ENCODE measurements at regions not wholly inside any gene's neighbourhood (a gene's known extent, or its start where the extent isn't known, plus 50 kb on each side); places are given as distances from the start of the nearest gene placed in this dataset.

DNA sequence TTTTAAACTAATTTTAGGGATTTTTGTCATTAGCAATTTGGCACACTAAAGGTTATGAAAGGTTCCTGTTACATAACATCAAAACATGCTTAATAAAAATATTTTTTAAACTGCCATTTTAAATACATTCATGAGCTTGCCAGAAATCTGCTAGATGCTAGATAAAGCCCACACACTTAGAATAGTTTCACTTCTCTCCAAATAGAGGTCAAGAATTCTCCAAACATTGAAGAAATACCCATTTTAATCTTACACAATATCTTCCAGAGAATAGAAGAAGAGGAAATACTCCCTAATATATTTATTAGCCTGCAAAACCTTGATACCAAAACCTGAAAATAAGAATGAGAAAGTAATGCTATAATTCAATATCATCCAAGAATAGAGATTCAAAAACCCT, 247.5 kb downstream of the PTH2R start:
- H3K27me3 Mint-ChIP-seq (ENCODE audit: low read depth): no peaks in the 10 kb centered on the region
- Histone ChIP-seq H3K9ac (ENCODE audit: extremely low read depth, insufficient read length, low read length) (no peak overlapping the region), H2AFZ (ENCODE audit: low read length) (no peak overlapping the region), H4K8ac (replicated peaks; ENCODE audit: insufficient read length, low read depth, low read length) (no peak overlapping the region), H4K5ac (ENCODE audit: insufficient read length, low read depth, low read length) (no peak overlapping the region), H4K91ac (ENCODE audit: insufficient read length, low read depth, low read length) (no peak overlapping the region), H3K27ac (ENCODE audit: insufficient read length, low read depth, low read length) (no peak overlapping the region), H3K9me3 (ENCODE audit: control insufficient read depth, low read depth, low read length) (no peaks in the 10 kb centered on the region), H3K56ac (ENCODE audit: insufficient read length, low read depth, low read length) (no peak overlapping the region), H2BK120ac (ENCODE audit: low read depth, low read length, poor library complexity, severe bottlenecking) (no peak overlapping the region), H3K4ac (ENCODE audit: low read depth, low read length) (no peak overlapping the region), H3K14ac (ENCODE audit: insufficient read depth, low read length) (no peak overlapping the region), H3K23ac (ENCODE audit: insufficient read length, low read depth, low read length) (no peak overlapping the region), H2BK20ac (ENCODE audit: low read depth, low read length, poor library complexity, severe bottlenecking) (no peak overlapping the region), H4K20me1 (ENCODE audit: control insufficient read depth, insufficient read depth, insufficient read length) (no peaks in the 10 kb centered on the region), H3K23me2 (ENCODE audit: insufficient read length, low read depth, low read length, poor library complexity, severe bottlenecking) (no peaks in the 10 kb centered on the region), H2AK5ac (ENCODE audit: insufficient read length, low read length) (no peak overlapping the region), H3K79me2 (ENCODE audit: insufficient read depth, low read length) (no peaks in the 10 kb centered on the region), H3T11ph (ENCODE audit: low read length) (no peak overlapping the region), H3K18ac (ENCODE audit: insufficient read length, low read depth, low read length) (no peak overlapping the region), H2BK12ac (ENCODE audit: insufficient read length, low read depth, low read length) (no peak overlapping the region), H3K79me1 (ENCODE audit: insufficient read depth, low read depth, low read length, poor library complexity, severe bottlenecking) (no peaks in the 10 kb centered on the region), H3K4me1 (ENCODE audit: insufficient read depth, low read length) (no peaks in the 10 kb centered on the region), H3K27me3 (ENCODE audit: insufficient read depth, low read length) (no peaks in the 10 kb centered on the region), H3K4me2 (ENCODE audit: insufficient read depth, insufficient read length, low read length) (no peak overlapping the region), H2BK15ac (ENCODE audit: low read depth, low read length) (no peak overlapping the region), H2BK5ac (ENCODE audit: insufficient read length, low read length) (no peak overlapping the region)
- H3K27ac Mint-ChIP-seq: no peak overlapping the region
- H3K4me1 Mint-ChIP-seq: 0 out of 4 replicates have a peak, but pooled peaks cover 0 to 2% of the 10 kb centered on the region in 2 experiments
- no peaks in the 10 kb centered on the region for H3K9me3 Mint-ChIP-seq
- no peak for DNase-seq
- no peaks in the 10 kb centered on the region for H3K36me3 Mint-ChIP-seq (ENCODE audit: insufficient read depth in 1 of 3, low read depth in 3 of 3)
- H3K4me3 Mint-ChIP-seq: no peak overlapping the region
- TF ChIP-seq CTCF (conservative IDR thresholded peaks at IDR 0.05): no peak

All from H9 (cell line).